OCI-LY3 (cell line): ENCODE measurements at regions not wholly inside any gene's neighbourhood (a gene's known extent, or its start where the extent isn't known, plus 50 kb on each side); places are given as distances from the start of the nearest gene placed in this dataset.
"Not testable (repeated sequence)": the region's sequence is repeated elsewhere in the genome, so short reads cannot be mapped to it uniquely, and the experiment has no call there.

Experiments
- H2AFZ ChIP-seq: fragments of 200-600, 300-600 bp; shearing (Covaris generic); 2 replicates; pipeline ENCODE4 v1.6.0; 2014; ENCODE audit warnings: antibody characterized with exemption, low read depth, low read length
- H3K27ac ChIP-seq: fragments of 200-600, 300-600 bp; sonication (generic); 2 replicates; pipeline ENCODE4 v1.5.1; 2014; ENCODE audit warnings: mild to moderate bottlenecking, low read length, moderate library complexity, mixed read lengths
- H3K27me3 ChIP-seq: fragments of 200-600, 300-600 bp; sonication (generic); 2 replicates; pipeline ENCODE4 v1.6.1; 2014; ENCODE audit warnings: low read depth, low read length, mixed read lengths
- H3K36me3 ChIP-seq: fragments of 200-600, 300-600 bp; sonication (generic); replicated peaks from 2 replicates; pipeline ENCODE3; 2014; ENCODE audit warnings: low read depth, low read length, mixed read lengths
- H3K4me1 ChIP-seq: fragments of 300-600, 200-600 bp; sonication (generic); 2 replicates; pipeline ENCODE4 v1.6.1; 2014; ENCODE audit warnings: low read length, mixed read lengths
- H3K4me2 ChIP-seq: fragments of 200-600, 300-600 bp; sonication (generic); 2 replicates; pipeline ENCODE4 v1.6.1; 2014; ENCODE audit warnings: low read length, mixed read lengths
- H3K4me3 ChIP-seq: fragments of 300-600, 200-600 bp; sonication (generic); 2 replicates; pipeline ENCODE4 v1.5.1; 2014; ENCODE audit warnings: antibody characterized with exemption, mild to moderate bottlenecking, low read length, moderate library complexity
- H3K79me2 ChIP-seq: fragments of 300-600, 200-600 bp; shearing (Covaris generic); 2 replicates; pipeline ENCODE4 v1.6.1; 2014; ENCODE audit warnings: mild to moderate bottlenecking, low read length, mixed read lengths
- H3K9ac ChIP-seq: fragments of 300-600, 200-600 bp; shearing (Covaris generic); 2 replicates; pipeline ENCODE4 v1.6.0; 2014; ENCODE audit warnings: mild to moderate bottlenecking, low read length, moderate library complexity
- H3K9me3 ChIP-seq: fragments of 200-600, 300-600 bp; shearing (Covaris generic); 2 replicates; pipeline ENCODE4 v1.6.1; 2014; ENCODE audit warnings: low read length, mixed read lengths; ENCODE audit not compliant: insufficient read depth
- H4K20me1 ChIP-seq: fragments of 200-600, 300-600 bp; sonication (generic); 2 replicates; pipeline ENCODE4 v1.6.1; 2016; ENCODE audit warnings: low read length, mixed read lengths; ENCODE audit not compliant: insufficient read depth
- CTCF ChIP-seq: fragments of 200-600, 300-600 bp; sonication (generic); IDR thresholded peaks from 2 replicates; pipeline ENCODE4 v1.5.1; 2014; ENCODE audit warnings: antibody characterized with exemption, low read length, low read depth
- EZH2phosphoT487 ChIP-seq: fragments of 200-600 bp; shearing (Covaris generic); IDR thresholded peaks from 2 replicates; pipeline ENCODE4 v1.6.1; 2018; ENCODE audit warnings: antibody characterized with exemption, mixed run types, low read depth

GRCh38 chr2:6139916-6140315 lies 447.7 kb downstream of the SOX11 start:
- Histone ChIP-seq H4K20me1 (no peaks in the 10 kb centered on the region), H2AFZ (no peak overlapping the region), H3K4me2 (no peak overlapping the region), H3K27me3 (no peaks in the 10 kb centered on the region), H3K4me3 (no peak overlapping the region), H3K27ac (no peak overlapping the region), H3K9me3 (no peaks in the 10 kb centered on the region), H3K4me1 (no peaks in the 10 kb centered on the region), H3K36me3 (no peaks in the 10 kb centered on the region), H3K9ac (no peak overlapping the region), H3K79me2 (no peaks in the 10 kb centered on the region)
- no peak for TF ChIP-seq EZH2phosphoT487
- no peak for TF ChIP-seq CTCF

GRCh38 chr2:6140509-6140908 lies 448.3 kb downstream of the SOX11 start:
- H3K4me2 ChIP-seq = no peak overlapping the region
- no peaks in the 10 kb centered on the region for H3K36me3 ChIP-seq
- no peaks in the 10 kb centered on the region for H3K4me1 ChIP-seq
- H3K4me3 ChIP-seq = no peak overlapping the region
- no peaks in the 10 kb centered on the region for H3K27me3 ChIP-seq
- no peaks in the 10 kb centered on the region for H4K20me1 ChIP-seq
- H3K9ac ChIP-seq = no peak overlapping the region
- TF ChIP-seq EZH2phosphoT487 = no peak
- no peak for TF ChIP-seq CTCF
- no peaks in the 10 kb centered on the region for H3K79me2 ChIP-seq
- H3K27ac ChIP-seq = no peak overlapping the region
- no peak overlapping the region for H2AFZ ChIP-seq
- no peaks in the 10 kb centered on the region for H3K9me3 ChIP-seq

GRCh38 chr2:6143812-6144211 lies 451.6 kb downstream of the SOX11 start:
- Histone ChIP-seq H3K27ac (no peak overlapping the region), H3K79me2 (no peaks in the 10 kb centered on the region), H3K27me3 (no peaks in the 10 kb centered on the region), H3K4me2 (no peak overlapping the region), H2AFZ (no peak overlapping the region), H3K9ac (no peak overlapping the region), H3K4me3 (no peak overlapping the region), H3K36me3 (no peaks in the 10 kb centered on the region), H3K4me1 (no peaks in the 10 kb centered on the region), H3K9me3 (no peaks in the 10 kb centered on the region), H4K20me1 (no peaks in the 10 kb centered on the region)
- TF ChIP-seq CTCF = no peak
- no peak for TF ChIP-seq EZH2phosphoT487

GRCh38 chr2:6147215-6147614 lies 455.0 kb downstream of the SOX11 start:
- H3K36me3 ChIP-seq, H2AFZ ChIP-seq, H3K79me2 ChIP-seq, H3K4me2 ChIP-seq, H4K20me1 ChIP-seq, H3K27me3 ChIP-seq, H3K4me1 ChIP-seq, H3K4me3 ChIP-seq, H3K9ac ChIP-seq, H3K27ac ChIP-seq, H3K9me3 ChIP-seq: not testable (repeated sequence)

GRCh38 chr2:6148882-6149281 lies 456.7 kb downstream of the SOX11 start:
- Histone ChIP-seq H3K4me1 (no peaks in the 10 kb centered on the region), H2AFZ (no peak overlapping the region), H3K27me3 (no peaks in the 10 kb centered on the region), H3K27ac (no peak overlapping the region), H3K36me3 (no peaks in the 10 kb centered on the region), H3K4me3 (no peak overlapping the region), H3K79me2 (no peaks in the 10 kb centered on the region), H4K20me1 (no peaks in the 10 kb centered on the region), H3K9me3 (no peaks in the 10 kb centered on the region), H3K9ac (no peak overlapping the region), H3K4me2 (no peak overlapping the region)
- no peak for TF ChIP-seq EZH2phosphoT487
- no peak for TF ChIP-seq CTCF
